HCT116 (cell line): ENCODE measurements at regions not wholly inside any gene's neighbourhood (a gene's known extent, or its start where the extent isn't known, plus 50 kb on each side); places are given as distances from the start of the nearest gene placed in this dataset.
"Not testable (repeated sequence)": the region's sequence is repeated elsewhere in the genome, so short reads cannot be mapped to it uniquely, and the experiment has no call there.

ENCODE experiments used
- ATAC-seq: fragments of 200-7000 bp; cut with Tn5 transposase; 2 replicates; pipeline ENCODE4 v1.9.1; 2020; ENCODE audit warnings: mild to moderate bottlenecking, moderate library complexity
- BruUV-seq: library from RNA; stranded (reverse); fragments of 400-500 nt; replicated peaks from 2 replicates; lab custom pipeline; 2021; lab: Mats Ljungman, UMichigan
- CTCF ChIA-PET: fragments of 300-600 bp; sonication (Branson Sonifier 250); formaldehyde crosslinking; loops from one replicate; lab custom pipeline; 2021; ENCODE audit warnings: antibody characterized with exemption; lab: Charles Lee
- POLR2A ChIA-PET: fragments of 300-600, 350-600 bp; sonication (Branson Sonifier 250); formaldehyde crosslinking; loops from one replicate; lab custom pipeline; 2021; ENCODE audit warnings: antibody characterized with exemption; lab: Charles Lee
- RAD21 ChIA-PET, 2 experiments: fragments of 300-600 bp; sonication (Branson Sonifier 250); formaldehyde crosslinking; loops; one replicate each; lab custom pipeline; 2023; ENCODE audit warnings: low total read pairs in 2 of 2; ENCODE audit not compliant: uncharacterized antibody in 2 of 2, unreplicated experiment in 2 of 2, low non-redundant PET in 1 of 2; lab: Charles Lee
- DNase-seq: peaks from one replicate; pipeline ENCODE4 v3.0.0-alpha.2; 2010; ENCODE audit warnings: low read depth, low spot score
- H2AFZ ChIP-seq: fragments of 200-600 bp; shearing (Covaris generic), sonication (generic); 2 replicates; pipeline ENCODE4 v1.6.1; 2017; ENCODE audit warnings: low read depth, mixed run types, mixed read lengths, antibody characterized with exemption, low read length; ENCODE audit not compliant: poor library complexity, severe bottlenecking
- H3K27ac ChIP-seq: 2 replicates; pipeline ENCODE4 v1.5.1; 2012; ENCODE audit warnings: low read depth, low read length
- H3K27me3 ChIP-seq: fragments of 200-600 bp; sonication (generic); 2 replicates; pipeline ENCODE4 v1.6.1; 2016; ENCODE audit warnings: mixed run types, low read length, mixed read lengths; ENCODE audit not compliant: insufficient read depth
- H3K36me3 ChIP-seq, 2 experiments: fragments of 200-500 bp in 1 of 2; fragments of 200-600 bp in 1 of 2; sonication (Bioruptor generic) in 1 of 2; sonication (generic) in 1 of 2; 2 replicates each; pipeline versions ENCODE4 v1.5.1 to v1.6.1; 2014 to 2016; ENCODE audit warnings: low read length in 2 of 2, inconsistent platforms in 1 of 2, mixed read lengths in 1 of 2, mixed run types in 1 of 2; ENCODE audit not compliant: insufficient read depth in 2 of 2, control insufficient read depth in 1 of 2
- H3K4me1 ChIP-seq, 2 experiments: fragments of 200-600 bp in 1 of 2; sonication (generic) in 1 of 2; 2 replicates each; pipeline versions ENCODE4 v1.5.1 to v1.6.1; 2012 to 2017; ENCODE audit warnings: low read length in 2 of 2, inconsistent platforms in 1 of 2, mild to moderate bottlenecking in 1 of 2, mixed read lengths in 1 of 2, mixed run types in 1 of 2, moderate library complexity in 1 of 2; ENCODE audit not compliant: insufficient read depth in 2 of 2, control insufficient read depth in 1 of 2
- H3K4me2 ChIP-seq: fragments of 200-600 bp; sonication (generic); 2 replicates; pipeline ENCODE4 v1.6.1; 2017; ENCODE audit warnings: mixed run types, low read length, mixed read lengths
- H3K4me3 ChIP-seq, 2 experiments: fragments of 200-600 bp in 1 of 2; sonication (generic) in 1 of 2; replicated peaks in 1 of 2; 2 replicates each; pipeline ENCODE4 v1.5.1; 2011 to 2016; ENCODE audit warnings: low read length in 2 of 2, control low read depth in 1 of 2, low read depth in 1 of 2, mild to moderate bottlenecking in 1 of 2, mixed read lengths in 1 of 2, mixed run types in 1 of 2
- H3K79me2 ChIP-seq: fragments of 200-600 bp; sonication (generic); 2 replicates; pipeline ENCODE4 v1.6.1; 2017; ENCODE audit warnings: mild to moderate bottlenecking, mixed run types, low read length, moderate library complexity, mixed read lengths; ENCODE audit not compliant: insufficient read depth
- H3K9ac ChIP-seq: fragments of 200-600 bp; sonication (generic); 2 replicates; pipeline ENCODE4 v1.6.1; 2016; ENCODE audit warnings: low read length, mixed read lengths
- H3K9me2 ChIP-seq: fragments of 200-600 bp; sonication (generic), shearing (Covaris generic); 2 replicates; pipeline ENCODE4 v1.6.1; 2017; ENCODE audit warnings: mixed run types, mild to moderate bottlenecking, moderate library complexity; ENCODE audit not compliant: insufficient read depth
- H3K9me3 ChIP-seq, 2 experiments: fragments of 200-500 bp in 1 of 2; fragments of 200-600 bp in 1 of 2; sonication (Bioruptor generic) in 1 of 2; sonication (generic) in 1 of 2; 2 replicates each; pipeline ENCODE4 v1.6.1; 2014 to 2017; ENCODE audit warnings: low read length in 2 of 2, mixed read lengths in 2 of 2, inconsistent platforms in 1 of 2, low read depth in 1 of 2, mild to moderate bottlenecking in 1 of 2, mixed run types in 1 of 2, moderate library complexity in 1 of 2; ENCODE audit not compliant: control insufficient read depth in 1 of 2, insufficient read depth in 1 of 2
- H4K20me1 ChIP-seq: fragments of 200-600 bp; sonication (generic), shearing (Covaris generic); 2 replicates; pipeline ENCODE4 v1.6.1; 2017; ENCODE audit warnings: mixed run types, mild to moderate bottlenecking, moderate library complexity; ENCODE audit not compliant: insufficient read depth
- intact Hi-C: fragments of 100-400 bp; cut with micrococcal nuclease; formaldehyde crosslinking; loops from 2 replicates; pipeline ENCODE4 v1.10.0; 2022

DNA sequence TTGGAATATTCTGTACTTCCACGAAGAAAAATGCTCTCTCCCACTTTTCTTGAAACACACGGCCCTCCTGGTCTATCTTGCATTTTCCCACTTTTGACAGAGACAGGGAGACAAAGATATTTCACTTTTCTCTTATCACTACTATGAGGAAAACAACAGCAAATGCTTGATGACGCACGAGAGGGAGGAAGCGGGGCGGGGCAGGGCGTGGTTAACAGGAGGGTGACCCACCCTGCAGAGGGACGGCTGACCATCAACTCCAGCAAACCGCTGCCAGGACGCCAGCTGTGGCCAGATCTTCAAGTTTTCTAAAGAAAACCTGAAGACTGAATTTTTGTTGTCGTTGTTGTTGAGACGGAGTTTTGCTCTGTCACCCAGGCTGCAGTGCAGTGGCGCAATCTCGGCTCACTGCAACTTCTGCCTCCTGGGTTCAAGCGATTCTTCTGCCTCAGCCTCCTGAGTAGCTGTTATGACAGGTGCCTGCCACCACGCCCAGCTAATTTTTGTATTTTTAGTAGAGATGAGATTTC is 63.8 kb downstream of the NSUN5 start:
- H4K20me1 ChIP-seq, H3K79me2 ChIP-seq, H2AFZ ChIP-seq, H3K9ac ChIP-seq, H3K9me3 ChIP-seq, POLR2A ChIA-PET, CTCF ChIA-PET, RAD21 ChIA-PET, DNase-seq, H3K9me2 ChIP-seq, H3K27ac ChIP-seq, H3K27me3 ChIP-seq, H3K36me3 ChIP-seq, H3K4me3 ChIP-seq, intact Hi-C loops, BruUV-seq: not testable (repeated sequence)
- ATAC-seq, result peak; percentile 37; the same call in 1 of the 2 replicates
- Histone ChIP-seq H3K4me1 (peaks cover 2 to 24% of the 10 kb centered on the region in 2 experiments; a peak in 3 of 4 replicates), H3K4me2 (peak overlapping the region; percentile 25; the same call in 1 of the 2 replicates)

DNA sequence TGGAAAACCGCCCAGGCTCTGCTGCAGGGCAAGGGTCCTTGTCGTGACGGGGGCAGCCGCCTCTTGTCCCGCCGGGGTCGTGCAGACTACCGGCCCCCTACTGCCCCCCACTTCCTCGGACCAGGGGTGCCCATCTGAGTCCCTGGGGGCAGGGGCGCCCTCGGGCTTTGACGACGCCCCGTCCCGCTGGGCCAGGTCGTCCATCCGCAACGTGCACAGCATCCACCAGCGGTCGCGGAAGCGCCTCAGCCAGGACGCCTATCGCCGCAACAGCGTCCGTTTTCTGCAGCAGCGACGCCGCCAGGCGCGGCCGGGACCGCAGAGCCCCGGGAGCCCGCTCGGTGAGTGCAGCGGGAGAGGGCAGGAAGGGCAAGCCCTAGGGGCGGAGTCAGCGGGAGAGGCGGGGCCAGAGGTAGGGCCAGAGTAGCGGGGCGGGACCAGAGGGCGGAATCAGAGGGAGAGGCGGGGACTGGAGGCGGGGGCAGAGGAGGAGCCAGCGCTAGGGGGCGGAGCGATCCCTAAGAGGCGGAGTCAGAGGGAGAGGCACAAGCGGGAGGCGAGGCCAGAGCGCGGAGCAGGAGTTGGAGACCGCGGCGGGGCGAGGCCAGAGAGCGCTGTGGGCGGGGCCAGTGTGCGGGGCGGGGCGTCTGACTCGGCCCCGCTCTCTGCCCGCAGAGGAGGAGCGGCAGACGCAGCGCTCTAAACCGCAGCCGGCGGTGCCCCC is 73.5 kb downstream of the NSUN5 start:
- H3K9ac ChIP-seq, H3K4me2 ChIP-seq, H3K9me2 ChIP-seq, POLR2A ChIA-PET, DNase-seq, CTCF ChIA-PET, H3K4me1 ChIP-seq, H4K20me1 ChIP-seq, RAD21 ChIA-PET, intact Hi-C loops, H2AFZ ChIP-seq, H3K27ac ChIP-seq, H3K36me3 ChIP-seq, BruUV-seq, H3K9me3 ChIP-seq, H3K27me3 ChIP-seq, H3K79me2 ChIP-seq: not testable (repeated sequence)
- H3K4me3 ChIP-seq, result peak overlapping the region in 1 of 2 experiments; percentile 15; a peak in 1 of 4 replicates
- ATAC-seq, result peak; percentile 95

DNA sequence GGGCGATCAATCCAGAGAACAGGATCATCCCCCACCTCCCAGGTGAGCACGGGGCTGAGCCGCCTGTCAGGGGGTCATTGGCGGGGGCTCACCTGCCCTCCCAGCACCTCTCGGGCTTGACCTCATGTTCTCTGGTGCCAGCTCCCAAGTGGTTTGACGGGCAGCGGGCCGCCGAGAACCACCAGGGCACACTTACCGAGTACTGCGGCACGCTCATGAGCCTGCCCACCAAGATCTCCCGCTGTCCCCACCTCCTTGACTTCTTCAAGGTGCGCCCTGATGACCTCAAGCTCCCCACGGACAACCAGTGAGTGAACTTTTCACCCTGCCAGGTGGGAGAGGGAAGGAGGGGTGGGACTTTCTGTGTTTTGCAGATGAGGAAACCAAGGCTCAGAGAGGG is 82.9 kb downstream of the NSUN5 start:
- H3K4me2 ChIP-seq, H3K4me1 ChIP-seq, H2AFZ ChIP-seq, H3K27me3 ChIP-seq, DNase-seq, H3K9ac ChIP-seq, H3K36me3 ChIP-seq, POLR2A ChIA-PET, CTCF ChIA-PET, H3K4me3 ChIP-seq, H3K9me2 ChIP-seq, H3K9me3 ChIP-seq, RAD21 ChIA-PET, BruUV-seq, H3K79me2 ChIP-seq, H3K27ac ChIP-seq, ATAC-seq, intact Hi-C loops, H4K20me1 ChIP-seq: not testable (repeated sequence)

DNA sequence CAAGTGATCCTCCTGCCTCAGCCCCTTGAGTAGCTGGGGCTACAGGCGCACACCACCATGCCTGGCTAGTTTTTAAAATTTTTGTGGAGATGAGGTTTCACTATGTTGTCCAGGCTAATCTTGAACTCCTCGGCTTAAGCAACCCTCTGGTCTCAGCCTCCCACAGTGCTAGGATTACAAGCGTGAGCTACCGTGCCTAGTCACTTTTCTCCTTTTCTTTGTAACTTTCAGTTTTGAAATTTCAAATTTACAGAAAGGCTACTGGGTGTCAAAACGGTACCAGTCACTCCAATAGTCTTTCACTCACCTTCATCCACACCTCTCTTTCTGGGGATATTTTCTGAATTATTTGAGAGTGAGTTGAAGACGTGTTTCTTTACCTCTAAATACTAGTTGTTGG is 86.9 kb downstream of the NSUN5 start:
- H3K4me3 ChIP-seq, H3K4me2 ChIP-seq, H4K20me1 ChIP-seq, RAD21 ChIA-PET, H3K36me3 ChIP-seq, H3K9ac ChIP-seq, H3K4me1 ChIP-seq, H2AFZ ChIP-seq, POLR2A ChIA-PET, BruUV-seq, H3K9me2 ChIP-seq, intact Hi-C loops, H3K27me3 ChIP-seq, H3K9me3 ChIP-seq, DNase-seq, H3K79me2 ChIP-seq, ATAC-seq, H3K27ac ChIP-seq, CTCF ChIA-PET: not testable (repeated sequence)
